ENCODE measurements at regions not wholly inside any gene's neighbourhood (a gene's known extent, or its start where the extent isn't known, plus 50 kb on each side); places are given as distances from the start of the nearest gene placed in this dataset.
"Not testable (repeated sequence)": the region's sequence is repeated elsewhere in the genome, so short reads cannot be mapped to it uniquely, and the experiment has no call there.

DNA sequence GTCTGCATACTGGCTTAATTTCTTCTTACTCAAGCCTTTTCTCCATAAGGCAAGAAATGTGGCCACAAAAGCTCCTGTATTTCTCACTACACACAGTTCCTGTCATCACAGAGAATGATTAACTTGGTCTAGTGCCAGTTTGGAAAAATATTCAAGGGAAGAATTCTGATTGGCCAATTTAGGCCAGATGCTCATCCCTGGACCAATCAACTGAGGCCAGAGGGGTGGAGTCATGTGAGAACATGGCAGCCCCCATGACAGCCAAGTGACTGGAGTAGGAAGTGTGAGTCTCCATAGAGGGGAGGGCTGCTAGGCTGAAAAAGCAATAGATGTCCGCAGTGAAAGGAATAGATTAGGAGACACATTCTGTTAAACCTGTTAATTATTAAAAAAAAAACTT is 56.4 kb upstream of the EEF2KMT start:
- not testable (repeated sequence) for ATAC-seq, H3K4me1 Mint-ChIP-seq, H3K27me3 Mint-ChIP-seq, H3K36me3 Mint-ChIP-seq, H3K9me3 Mint-ChIP-seq, H3K27ac Mint-ChIP-seq, H3K4me3 Mint-ChIP-seq

DNA sequence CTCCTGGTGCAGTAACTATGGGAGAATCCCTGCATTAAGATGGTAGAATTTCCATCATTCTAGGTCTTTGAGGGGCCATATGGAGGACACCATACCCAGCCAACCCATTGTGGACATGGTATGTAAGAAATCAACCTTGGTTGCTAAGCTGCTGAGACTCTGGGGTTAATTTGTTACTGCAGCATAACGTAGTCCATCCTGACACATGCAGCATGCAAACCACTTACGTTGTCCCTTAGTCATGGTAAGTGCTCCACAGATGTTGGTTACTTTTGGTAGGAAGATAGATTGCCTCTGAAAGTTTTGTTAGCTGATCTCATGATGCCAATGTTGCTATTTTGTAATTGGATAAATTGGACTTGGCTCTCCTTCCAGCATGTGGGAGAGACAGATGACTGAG is 53.8 kb upstream of the EEF2KMT start:
- H3K36me3 Mint-ChIP-seq, H3K4me3 Mint-ChIP-seq, ATAC-seq, H3K27ac Mint-ChIP-seq, H3K4me1 Mint-ChIP-seq, H3K9me3 Mint-ChIP-seq: not testable (repeated sequence)
- H3K27me3 Mint-ChIP-seq: peaks cover 27% of the 10 kb centered on the region
